PC-3 (cell line): ENCODE measurements at regions not wholly inside any gene's neighbourhood (a gene's known extent, or its start where the extent isn't known, plus 50 kb on each side); places are given as distances from the start of the nearest gene placed in this dataset.

ENCODE experiments used
- ATAC-seq: fragments of 200-7000 bp; cut with Tn5 transposase; 2 replicates; pipeline ENCODE4 v1.9.1; 2020; ENCODE audit warnings: mild to moderate bottlenecking, moderate library complexity
- BruUV-seq: library from RNA; stranded (reverse); fragments of 400-500 nt; replicated peaks from 2 replicates; lab custom pipeline; 2021; lab: Mats Ljungman, UMichigan
- CTCF ChIA-PET: fragments of 300-600 bp; sonication (Branson Sonifier 250); formaldehyde crosslinking; loops from one replicate; lab custom pipeline; 2022; ENCODE audit warnings: antibody characterized with exemption; lab: Charles Lee
- POLR2A ChIA-PET: fragments of 300-600 bp; sonication (Branson Sonifier 250); formaldehyde crosslinking; loops from one replicate; lab custom pipeline; 2022; ENCODE audit warnings: antibody characterized with exemption; ENCODE audit not compliant: unreplicated experiment; lab: Charles Lee
- DNase-seq: peaks from one replicate; pipeline ENCODE4 v3.0.0-alpha.2; 2015
- H2AFZ ChIP-seq: fragments of 300-600 bp; sonication (generic); 2 replicates; pipeline ENCODE4 v1.6.0; 2016; ENCODE audit warnings: antibody characterized with exemption, low read length
- H3F3A ChIP-seq: fragments of 300-600 bp; sonication (generic); one replicate; pipeline ENCODE4 v1.6.0; 2017; ENCODE audit warnings: antibody characterized with exemption, low read length, control low read depth, mild to moderate bottlenecking; ENCODE audit not compliant: unreplicated experiment
- H3K27ac ChIP-seq: fragments of 300-600 bp; sonication (generic); 2 replicates; pipeline ENCODE4 v1.5.1; 2016; ENCODE audit warnings: mild to moderate bottlenecking, low read length
- H3K27me3 ChIP-seq: fragments of 300-600 bp; sonication (generic); 2 replicates; pipeline ENCODE4 v1.6.1; 2016; ENCODE audit warnings: low read length, mixed read lengths
- H3K36me3 ChIP-seq: fragments of 300-600 bp; sonication (generic); 2 replicates; pipeline ENCODE4 v1.6.1; 2016; ENCODE audit warnings: low read depth, mixed run types, low read length, mixed read lengths
- H3K4me1 ChIP-seq: fragments of 300-600 bp; sonication (generic); 2 replicates; pipeline ENCODE4 v1.5.1; 2016; ENCODE audit warnings: low read length; ENCODE audit not compliant: insufficient read depth
- H3K4me2 ChIP-seq: fragments of 300-600 bp; sonication (generic); 2 replicates; pipeline ENCODE4 v1.6.0; 2016; ENCODE audit warnings: low read length
- H3K4me3 ChIP-seq: fragments of 300-600 bp; sonication (generic); 2 replicates; pipeline ENCODE4 v1.5.1; 2016; ENCODE audit warnings: mild to moderate bottlenecking, low read length, mixed read lengths
- H3K79me2 ChIP-seq: fragments of 300-600 bp; sonication (generic); 2 replicates; pipeline ENCODE4 v1.6.1; 2017; ENCODE audit warnings: low read length, mixed read lengths
- H3K9ac ChIP-seq: fragments of 300-600 bp; sonication (generic); 2 replicates; pipeline ENCODE4 v1.6.0; 2016; ENCODE audit warnings: mild to moderate bottlenecking, low read length
- H3K9me2 ChIP-seq: fragments of 300-600 bp; sonication (generic); replicated peaks from 2 replicates; pipeline ENCODE4 v1.6.1; 2016; ENCODE audit warnings: mixed run types, low read length, mixed read lengths
- H3K9me3 ChIP-seq: fragments of 300-600 bp; sonication (generic); 2 replicates; pipeline ENCODE4 v1.6.1; 2016; ENCODE audit warnings: low read length, mixed read lengths
- H4K20me1 ChIP-seq: fragments of 300-600 bp; sonication (generic); 2 replicates; pipeline ENCODE4 v1.6.1; 2016; ENCODE audit warnings: low read length, mixed read lengths
- EZH2 ChIP-seq: fragments of 300-600 bp; sonication (generic); IDR thresholded peaks from one replicate; pipeline ENCODE4 v1.6.1; 2017; ENCODE audit warnings: antibody characterized with exemption, mild to moderate bottlenecking, low read length; ENCODE audit not compliant: unreplicated experiment
- EZH2phosphoT487 ChIP-seq: fragments of 300-600 bp; sonication (generic); IDR thresholded peaks from 2 replicates; pipeline ENCODE4 v1.6.1; 2018; ENCODE audit warnings: mild to moderate bottlenecking, antibody characterized with exemption, low read length, borderline replicate concordance
- intact Hi-C: fragments of 100-400 bp; cut with micrococcal nuclease; formaldehyde crosslinking; loops from 2 replicates; pipeline ENCODE4 v1.9.0; 2023
- TF ChIP-seq, protein P1 (sequence below): fragments of 300-600 bp; sonication (generic); conservative IDR thresholded peaks from 2 replicates; pipeline ENCODE4 v1.5.1; 2017; ENCODE audit warnings: antibody characterized with exemption, low read depth, mild to moderate bottlenecking, low read length

DNA sequence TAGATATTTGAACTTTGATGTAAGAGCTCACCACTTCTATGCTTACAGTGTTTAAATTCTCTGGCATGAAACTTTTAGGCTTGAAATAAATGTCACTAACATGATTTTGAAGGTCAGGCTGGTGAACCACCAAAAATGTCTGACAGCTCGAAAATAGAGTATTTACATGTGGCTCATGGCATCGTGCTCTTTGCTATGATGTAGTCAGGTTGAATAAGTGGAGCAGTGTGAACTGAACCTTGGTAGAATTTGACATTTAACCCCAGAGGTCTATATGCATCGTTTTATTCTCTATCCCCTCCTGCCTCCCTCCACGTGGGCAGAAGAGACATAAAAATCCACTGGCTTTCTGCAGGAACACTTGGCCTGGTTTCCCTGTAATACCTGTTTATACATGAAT lies 369.7 kb upstream of the ATP2B1 start:
- no peak for DNase-seq
- no TSS peak for BruUV-seq
- H4K20me1 ChIP-seq, result no peaks in the 10 kb centered on the region
- H3K79me2 ChIP-seq, result no peaks in the 10 kb centered on the region
- no peak overlapping the region for H3K9ac ChIP-seq
- TF ChIP-seq EZH2, result no peak
- no peak for TF ChIP-seq EZH2phosphoT487
- TF ChIP-seq, protein P1, sequence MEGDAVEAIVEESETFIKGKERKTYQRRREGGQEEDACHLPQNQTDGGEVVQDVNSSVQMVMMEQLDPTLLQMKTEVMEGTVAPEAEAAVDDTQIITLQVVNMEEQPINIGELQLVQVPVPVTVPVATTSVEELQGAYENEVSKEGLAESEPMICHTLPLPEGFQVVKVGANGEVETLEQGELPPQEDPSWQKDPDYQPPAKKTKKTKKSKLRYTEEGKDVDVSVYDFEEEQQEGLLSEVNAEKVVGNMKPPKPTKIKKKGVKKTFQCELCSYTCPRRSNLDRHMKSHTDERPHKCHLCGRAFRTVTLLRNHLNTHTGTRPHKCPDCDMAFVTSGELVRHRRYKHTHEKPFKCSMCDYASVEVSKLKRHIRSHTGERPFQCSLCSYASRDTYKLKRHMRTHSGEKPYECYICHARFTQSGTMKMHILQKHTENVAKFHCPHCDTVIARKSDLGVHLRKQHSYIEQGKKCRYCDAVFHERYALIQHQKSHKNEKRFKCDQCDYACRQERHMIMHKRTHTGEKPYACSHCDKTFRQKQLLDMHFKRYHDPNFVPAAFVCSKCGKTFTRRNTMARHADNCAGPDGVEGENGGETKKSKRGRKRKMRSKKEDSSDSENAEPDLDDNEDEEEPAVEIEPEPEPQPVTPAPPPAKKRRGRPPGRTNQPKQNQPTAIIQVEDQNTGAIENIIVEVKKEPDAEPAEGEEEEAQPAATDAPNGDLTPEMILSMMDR, result no peak
- no peak overlapping the region for H3K4me3 ChIP-seq
- no peak overlapping the region for H3K27ac ChIP-seq
- no peak overlapping the region for H2AFZ ChIP-seq
- no peaks in the 10 kb centered on the region for H3F3A ChIP-seq
- H3K36me3 ChIP-seq, result no peaks in the 10 kb centered on the region
- no peaks in the 10 kb centered on the region for H3K9me3 ChIP-seq
- H3K27me3 ChIP-seq, result no peaks in the 10 kb centered on the region
- ChIA-PET CTCF (no interaction called here), POLR2A (no interaction called here)
- H3K9me2 ChIP-seq, result no peaks in the 10 kb centered on the region
- no peak for ATAC-seq
- intact Hi-C loops, result no loop called here
- H3K4me1 ChIP-seq, result peaks cover 5% of the 10 kb centered on the region; the same call in 1 of the 2 replicates
- no peak overlapping the region for H3K4me2 ChIP-seq

DNA sequence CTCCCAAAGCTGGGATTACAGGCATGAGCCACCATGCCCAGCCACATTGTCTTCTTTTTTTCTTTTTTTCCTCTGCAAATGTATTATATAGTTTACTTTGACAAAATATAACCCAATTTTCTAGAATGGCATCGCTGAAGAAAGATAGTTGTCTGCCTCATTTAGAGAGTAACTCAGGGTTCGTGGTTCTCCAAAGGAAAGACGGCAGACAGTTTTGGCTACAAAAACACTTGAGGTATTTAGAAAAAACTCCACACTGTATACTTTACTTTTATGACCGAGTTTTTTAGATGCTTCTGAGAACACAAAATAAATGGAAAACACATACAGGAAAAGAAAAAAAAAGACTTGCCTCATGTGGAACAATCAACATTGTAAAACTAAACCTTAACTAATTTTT lies 369.1 kb upstream of the ATP2B1 start:
- intact Hi-C loops, result no loop called here

DNA sequence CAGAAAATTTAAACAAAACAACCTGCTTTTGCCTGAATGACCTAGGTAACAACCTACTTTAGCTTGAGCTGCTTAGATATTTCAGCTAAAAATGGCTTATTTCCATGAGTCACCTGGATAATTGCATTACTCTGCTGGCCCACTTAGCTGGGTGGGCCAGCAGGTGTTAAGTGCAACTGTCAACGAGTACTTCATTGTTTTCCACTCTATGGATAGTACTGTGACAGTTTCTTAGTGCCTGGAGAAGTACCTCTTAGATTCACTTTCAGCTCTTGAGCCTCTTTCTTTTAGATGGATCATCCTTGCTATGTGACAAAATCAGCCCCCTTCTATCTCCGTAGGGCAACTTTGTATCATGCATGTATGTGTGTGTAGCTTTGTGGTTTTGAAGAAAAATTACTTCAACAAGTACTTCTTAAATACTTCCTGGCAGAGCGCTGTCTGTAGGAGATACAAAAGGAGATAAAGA lies 368.2 kb upstream of the ATP2B1 start:
- ChIA-PET CTCF (no interaction called here), POLR2A (no interaction called here)
- TF ChIP-seq EZH2phosphoT487 (no peak), EZH2 (no peak)
- TF ChIP-seq, protein P1, result no peak
- no peak overlapping the region for H2AFZ ChIP-seq
- ATAC-seq (no peak), DNase-seq (no peak)
- BruUV-seq, result no TSS peak
- H3K9me2 ChIP-seq, result no peaks in the 10 kb centered on the region
- H3K4me2 ChIP-seq, result no peak overlapping the region
- no peaks in the 10 kb centered on the region for H3K36me3 ChIP-seq
- no peak overlapping the region for H3K9ac ChIP-seq
- H4K20me1 ChIP-seq, result no peaks in the 10 kb centered on the region
- peaks cover 5% of the 10 kb centered on the region; the same call in 1 of the 2 replicates for H3K4me1 ChIP-seq
- no peak overlapping the region for H3K4me3 ChIP-seq
- H3F3A ChIP-seq, result no peaks in the 10 kb centered on the region
- H3K9me3 ChIP-seq, result no peaks in the 10 kb centered on the region
- no peak overlapping the region for H3K27ac ChIP-seq
- H3K27me3 ChIP-seq, result no peaks in the 10 kb centered on the region
- no peaks in the 10 kb centered on the region for H3K79me2 ChIP-seq
- intact Hi-C loops, result no loop called here

More for the DNA sequence above, 369.1 kb upstream of the ATP2B1 start:
- no TSS peak for BruUV-seq
- Histone ChIP-seq H3F3A (no peaks in the 10 kb centered on the region), H3K9me2 (no peaks in the 10 kb centered on the region), H3K79me2 (no peaks in the 10 kb centered on the region), H2AFZ (no peak overlapping the region), H3K9ac (no peak overlapping the region), H4K20me1 (no peaks in the 10 kb centered on the region), H3K4me1 (peaks cover 5% of the 10 kb centered on the region; the same call in 1 of the 2 replicates), H3K36me3 (no peaks in the 10 kb centered on the region), H3K9me3 (no peaks in the 10 kb centered on the region), H3K27me3 (no peaks in the 10 kb centered on the region), H3K27ac (no peak overlapping the region), H3K4me3 (no peak overlapping the region), H3K4me2 (no peak overlapping the region)
- TF ChIP-seq, protein P1, result no peak
- TF ChIP-seq EZH2 (no peak), EZH2phosphoT487 (no peak)
- ChIA-PET CTCF (no interaction called here), POLR2A (no interaction called here)
- DNase-seq (no peak), ATAC-seq (no peak)
